HEK293T (cell line): ENCODE measurements at regions not wholly inside any gene's neighbourhood (a gene's known extent, or its start where the extent isn't known, plus 50 kb on each side); places are given as distances from the start of the nearest gene placed in this dataset.

Source experiments
- ARNT ChIP-seq: fragments of 450-650 bp; IDR thresholded peaks from 2 replicates; pipeline ENCODE4 v1.6.1; 2017; ENCODE audit warnings: mild to moderate bottlenecking
- BHLHE40 ChIP-seq: fragments of 450-650 bp; IDR thresholded peaks from 2 replicates; pipeline ENCODE4 v1.6.1; 2016; ENCODE audit warnings: mild to moderate bottlenecking, moderate library complexity, borderline replicate concordance
- ELF4 ChIP-seq: fragments of 450-650 bp; IDR thresholded peaks from 2 replicates; pipeline ENCODE4 v1.6.1; 2017; ENCODE audit warnings: antibody characterized with exemption
- FOXM1 ChIP-seq: fragments of 450-650 bp; IDR thresholded peaks from 2 replicates; pipeline ENCODE4 v1.6.1; 2017; ENCODE audit warnings: mild to moderate bottlenecking, borderline replicate concordance

GRCh38 chr18:29406996-29407395, 1230.1 kb upstream of the CDH2 start:
- no peak for TF ChIP-seq BHLHE40
- TF ChIP-seq FOXM1 = no peak
- no peak for TF ChIP-seq ELF4
- TF ChIP-seq ARNT = no peak
